ENCODE measurements at regions not wholly inside any gene's neighbourhood (a gene's known extent, or its start where the extent isn't known, plus 50 kb on each side); places are given as distances from the start of the nearest gene placed in this dataset.
A peak's percentile ranks its signal among the peaks of the same experiment; 100 is the strongest.

DNA sequence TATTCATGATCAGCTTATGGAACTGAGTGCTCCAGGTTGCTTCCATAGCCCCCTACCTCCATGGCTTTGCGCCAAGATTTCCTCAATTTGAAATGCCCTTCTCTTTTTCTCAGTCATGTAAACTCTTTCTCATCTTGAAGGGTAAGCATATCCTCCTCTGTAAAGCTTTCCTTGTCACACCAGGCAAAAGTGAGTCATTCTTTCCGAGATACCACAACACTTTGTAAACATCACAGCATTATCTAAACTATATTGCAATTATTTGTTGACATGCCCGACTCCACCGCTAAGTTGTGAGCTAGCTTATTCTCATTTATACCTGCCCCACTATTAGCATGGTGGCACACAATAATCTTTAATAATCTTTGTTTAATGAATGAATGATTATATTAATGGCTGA lies 419.5 kb upstream of the CHST9 start:
- Histone ChIP-seq H3K79me1 (ENCODE audit: low read depth in 1 of 2, low read length in 2 of 2) (no peaks in the 10 kb centered on the region), H2BK120ac (ENCODE audit: low read depth, low read length) (no peak overlapping the region), H4K91ac (ENCODE audit: insufficient read depth, low read depth, low read length) (no peak overlapping the region), H2BK15ac (ENCODE audit: low read depth, low read length) (no peak overlapping the region), H4K20me1 (ENCODE audit: insufficient read depth, low read length) (no peaks in the 10 kb centered on the region), H2BK20ac (ENCODE audit: low read depth, low read length) (no peak overlapping the region), H3K27me3 (ENCODE audit: control insufficient read depth, insufficient read depth, low read length) (no peaks in the 10 kb centered on the region), H3K4me1 (ENCODE audit: control insufficient read depth, insufficient read depth, low read length) (no peaks in the 10 kb centered on the region), H3K9me3 (ENCODE audit: control insufficient read depth, insufficient read depth, low read length) (no peaks in the 10 kb centered on the region), H3K4me3 (ENCODE audit: insufficient read depth, low read depth, low read length) (no peak overlapping the region), H3K56ac (ENCODE audit: extremely low read depth, insufficient read depth, low read length) (no peak overlapping the region), H3K36me3 (ENCODE audit: control insufficient read depth, insufficient read depth, low read length) (no peaks in the 10 kb centered on the region), H2AFZ (replicated peaks; ENCODE audit: low read length, poor library complexity) (no peak overlapping the region), H3K4me2 (ENCODE audit: low read depth, low read length) (no peak overlapping the region), H2BK5ac (ENCODE audit: low read depth, low read length, poor library complexity, severe bottlenecking) (no peak overlapping the region), H3K9me1 (ENCODE audit: insufficient read depth, low read length) (no peaks in the 10 kb centered on the region), H3K18ac (ENCODE audit: low read depth, low read length) (no peak overlapping the region), H3K4ac (ENCODE audit: low read depth, low read length) (no peak overlapping the region), H3K23ac (ENCODE audit: low read depth, low read length) (no peak overlapping the region), H3K27ac (ENCODE audit: insufficient read depth, low read length) (no peak overlapping the region), H4K8ac (ENCODE audit: low read depth in 2 of 2, low read length in 2 of 2) (no peak overlapping the region), H2AK9ac (replicated peaks; ENCODE audit: low read depth, low read length, poor library complexity) (no peak overlapping the region), H2AK5ac (ENCODE audit: low read depth, low read length) (no peak overlapping the region), H4K5ac (ENCODE audit: low read depth, low read length) (no peak overlapping the region), H3K9ac (ENCODE audit: low read depth, low read length) (no peak overlapping the region), H3K14ac (replicated peaks; ENCODE audit: low read depth, low read length) (no peak overlapping the region)
- ATAC-seq (ENCODE audit: low read depth), result peak; percentile 29; the same call in 1 of the 2 replicates
- in situ Hi-C loops (cut with MboI; ENCODE audit: low sequenced_read_pairs), result loop anchor here (10.0 kb wide), 1 partner anchor 590 kb away; no protein-coding TSS in a partner anchor
- no TSS peak for BruUV-seq (replicated peaks)
- dilution Hi-C loops (cut with HindIII; ENCODE audit: low sequenced_read_pairs, unreplicated experiment), result no loop called here
- CTCF ChIA-PET, result interaction anchor here (0.5 to 2.3 kb wide), 10 partner anchors 8 to 57 kb away, joined by 3 to 7 read pairs (median 4); no protein-coding TSS in a partner anchor
- intact Hi-C loops (cut with micrococcal nuclease), result loop anchor here (10.0 kb wide), 3 partner anchors 410 to 1540 kb away; no protein-coding TSS in a partner anchor
- 86% methylated on average over 1 of the region's 4 CpGs; no CpG with 5 or more reads in 1 of the 2 experiments for WGBS, 2 experiments (ENCODE audit: extremely low coverage in 2 of 2, insufficient read length in 1 of 2)
- no peak for TF ChIP-seq MXI1 (IDR thresholded peaks at IDR 0.05; ENCODE audit: borderline replicate concordance, low read depth, low read length)
- no peak for TF ChIP-seq NFE2L2 (IDR thresholded peaks at IDR 0.05; ENCODE audit: low read depth, low read length)
- no peak for TF ChIP-seq POLR2A (IDR thresholded peaks at IDR 0.05; ENCODE audit: low read depth, low read length)
- POLR2A ChIA-PET (ENCODE audit: unreplicated experiment), result no interaction called here
- DNase-seq, result peak; percentile 21
